ENCODE measurements at regions not wholly inside any gene's neighbourhood (a gene's known extent, or its start where the extent isn't known, plus 50 kb on each side); places are given as distances from the start of the nearest gene placed in this dataset.

GRCh38 chr3:146796078-146796477 lies 190.9 kb upstream of the PLSCR5 start:
- DNase-seq (ENCODE audit: low spot score) = no peak
- H3K4me3 ChIP-seq = no peak overlapping the region
- H3K27me3 ChIP-seq = no peaks in the 10 kb centered on the region
- H3K36me3 ChIP-seq = no peaks in the 10 kb centered on the region
- no peak overlapping the region for H3K27ac ChIP-seq
- no peaks in the 10 kb centered on the region for H3K9me3 ChIP-seq
- no peaks in the 10 kb centered on the region for H3K4me1 ChIP-seq
- TF ChIP-seq CTCF (IDR thresholded peaks at IDR 0.05) = no peak

DNA sequence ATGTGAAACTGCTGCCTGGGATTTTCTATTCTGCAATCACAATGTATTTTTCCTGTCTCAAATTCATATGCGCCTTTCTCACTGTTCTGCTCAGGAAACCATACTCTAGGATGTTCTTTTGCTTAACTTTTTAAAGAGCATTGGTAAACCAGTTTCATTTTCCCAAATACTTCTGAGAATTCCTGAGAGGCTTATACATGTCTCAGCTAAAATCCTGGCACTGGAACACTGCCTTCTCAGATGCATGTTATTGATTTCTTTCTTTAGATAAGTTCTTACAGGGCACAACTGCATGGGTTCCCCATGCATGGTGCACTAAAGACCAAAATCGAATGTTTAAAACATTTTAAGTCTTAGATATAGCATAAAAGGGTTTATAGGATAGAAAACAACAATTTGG lies 178.3 kb upstream of the PLSCR5 start:
- DNase-seq (ENCODE audit: low spot score) = no peak
- Histone ChIP-seq H3K4me1 (no peaks in the 10 kb centered on the region), H3K9me3 (no peaks in the 10 kb centered on the region), H3K4me3 (no peak overlapping the region), H3K27me3 (no peaks in the 10 kb centered on the region), H3K27ac (no peak overlapping the region), H3K36me3 (no peaks in the 10 kb centered on the region)
- TF ChIP-seq CTCF (IDR thresholded peaks at IDR 0.05) = no peak

GRCh38 chr3:146781606-146782005 lies 176.5 kb upstream of the PLSCR5 start:
- Histone ChIP-seq H3K4me1 (no peaks in the 10 kb centered on the region), H3K9me3 (no peaks in the 10 kb centered on the region), H3K36me3 (no peaks in the 10 kb centered on the region), H3K4me3 (no peak overlapping the region), H3K27me3 (no peaks in the 10 kb centered on the region), H3K27ac (no peak overlapping the region)
- TF ChIP-seq CTCF (IDR thresholded peaks at IDR 0.05) = no peak
- DNase-seq (ENCODE audit: low spot score) = no peak

DNA sequence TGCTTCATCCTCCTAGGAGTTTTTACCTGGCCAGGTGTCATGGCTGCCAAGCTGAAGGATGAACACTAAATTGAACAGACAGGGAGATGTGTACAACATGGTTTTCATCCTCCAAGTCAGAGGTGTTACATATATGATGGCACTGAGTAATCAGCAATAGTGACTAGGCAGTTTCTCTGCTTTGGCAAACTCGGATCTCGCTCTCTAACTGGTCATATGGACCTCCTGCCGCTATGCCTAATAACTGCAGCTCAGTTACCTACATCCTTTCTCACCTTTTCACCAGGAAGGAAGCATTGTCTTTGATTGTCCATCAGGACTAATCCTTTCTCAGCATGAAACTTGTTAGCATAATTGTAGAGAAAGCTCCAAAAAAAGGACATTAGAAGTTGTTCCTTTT lies 175.9 kb upstream of the PLSCR5 start:
- no peak overlapping the region for H3K4me3 ChIP-seq

GRCh38 chr3:146780251-146780650 lies 175.1 kb upstream of the PLSCR5 start:
- H3K36me3 ChIP-seq = no peaks in the 10 kb centered on the region
- H3K27me3 ChIP-seq = no peaks in the 10 kb centered on the region
- no peak overlapping the region for H3K27ac ChIP-seq
- H3K4me3 ChIP-seq = no peak overlapping the region
- DNase-seq (ENCODE audit: low spot score) = no peak
- TF ChIP-seq CTCF (IDR thresholded peaks at IDR 0.05) = no peak
- H3K9me3 ChIP-seq = no peaks in the 10 kb centered on the region
- H3K4me1 ChIP-seq = no peaks in the 10 kb centered on the region

More for the DNA sequence above, 175.9 kb upstream of the PLSCR5 start:
- Histone ChIP-seq H3K9me3 (no peaks in the 10 kb centered on the region), H3K27me3 (no peaks in the 10 kb centered on the region), H3K4me1 (no peaks in the 10 kb centered on the region), H3K36me3 (no peaks in the 10 kb centered on the region), H3K27ac (no peak overlapping the region)
- TF ChIP-seq CTCF (IDR thresholded peaks at IDR 0.05) = no peak
- DNase-seq (ENCODE audit: low spot score) = no peak

DNA sequence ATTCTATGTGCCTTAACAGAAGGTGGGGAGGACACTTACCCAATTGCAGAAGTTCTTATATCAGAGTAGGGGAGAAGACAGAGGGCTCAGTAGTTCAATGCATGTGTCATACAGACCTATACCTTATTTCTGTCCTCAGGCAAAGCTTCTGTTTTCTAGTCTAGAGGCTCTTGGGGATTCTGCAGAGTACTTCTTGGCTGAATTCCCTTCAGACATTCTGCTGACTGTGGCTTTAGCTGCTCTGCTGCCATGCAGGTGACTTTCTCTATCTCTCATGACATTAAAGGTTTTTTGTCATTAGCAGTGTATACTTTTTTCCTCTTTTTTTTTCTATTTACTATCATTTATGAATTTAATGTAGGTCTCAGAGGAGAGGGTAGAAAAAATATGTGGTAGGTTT lies 172.8 kb upstream of the PLSCR5 start:
- Histone ChIP-seq H3K9me3 (no peaks in the 10 kb centered on the region), H3K4me3 (no peak overlapping the region), H3K36me3 (no peaks in the 10 kb centered on the region), H3K27me3 (no peaks in the 10 kb centered on the region), H3K4me1 (no peaks in the 10 kb centered on the region), H3K27ac (no peak overlapping the region)
- no peak for DNase-seq (ENCODE audit: low spot score)
- no peak for TF ChIP-seq CTCF (IDR thresholded peaks at IDR 0.05)
